KG1 (cell line): ENCODE measurements at regions not wholly inside any gene's neighbourhood (a gene's known extent, or its start where the extent isn't known, plus 50 kb on each side); places are given as distances from the start of the nearest gene placed in this dataset.
"Not testable (repeated sequence)": the region's sequence is repeated elsewhere in the genome, so short reads cannot be mapped to it uniquely, and the experiment has no call there.

Experiments used
- DNase-seq: peaks from one replicate; lab custom pipeline; 2025; lab: John Stamatoyannopoulos, UW

GRCh38 chr13:70253834-70254233 is 145.6 kb upstream of the KLHL1 start:
- DNase-seq, result no peak

- no peak for DNase-seq
Measured at GRCh38 chr13:70253411-70253810, 145.2 kb upstream of the KLHL1 start.

- no peak for DNase-seq
Measured at GRCh38 chr13:70249332-70250064, 141.2 kb upstream of the KLHL1 start.

GRCh38 chr13:70237131-70237530 is 128.9 kb upstream of the KLHL1 start:
- DNase-seq, result no peak

- no peak for DNase-seq
Measured at GRCh38 chr13:70235565-70235964, 127.3 kb upstream of the KLHL1 start.

GRCh38 chr13:70223911-70224310 is 115.7 kb upstream of the KLHL1 start:
- DNase-seq, result no peak

- DNase-seq, result no peak
Measured at GRCh38 chr13:70222926-70223325, 114.7 kb upstream of the KLHL1 start.

GRCh38 chr13:70218618-70219017 is 110.4 kb upstream of the KLHL1 start:
- no peak for DNase-seq

GRCh38 chr13:70208968-70209367 is 100.7 kb upstream of the KLHL1 start:
- DNase-seq, result not testable (repeated sequence)

- DNase-seq, result no peak
Measured at GRCh38 chr13:70206671-70207070, 98.4 kb upstream of the KLHL1 start.

GRCh38 chr13:70203661-70204229 is 95.5 kb upstream of the KLHL1 start:
- no peak for DNase-seq

GRCh38 chr13:70191034-70191433 is 82.8 kb upstream of the KLHL1 start:
- DNase-seq, result no peak

GRCh38 chr13:70189981-70190380 is 81.7 kb upstream of the KLHL1 start:
- no peak for DNase-seq

GRCh38 chr13:70188567-70188966 is 80.3 kb upstream of the KLHL1 start:
- DNase-seq, result no peak

- no peak for DNase-seq
Measured at GRCh38 chr13:70183041-70183440, 74.8 kb upstream of the KLHL1 start.
